H54 (cell line): ENCODE measurements at regions not wholly inside any gene's neighbourhood (a gene's known extent, or its start where the extent isn't known, plus 50 kb on each side); places are given as distances from the start of the nearest gene placed in this dataset.
"Not testable (repeated sequence)": the region's sequence is repeated elsewhere in the genome, so short reads cannot be mapped to it uniquely, and the experiment has no call there.

ENCODE experiments used
- DNase-seq: peaks from one replicate; pipeline ENCODE4 v3.0.0; 2011; ENCODE audit warnings: low spot score, mixed read lengths; ENCODE audit not compliant: insufficient read length
- FAIRE-seq: peaks from 3 replicates; lab custom pipeline; 2011; peaks lifted over from hg19 to GRCh38; lab: Jason Lieb, UNC
- POLR2A ChIP-seq: IDR thresholded peaks from 2 replicates; pipeline ENCODE4 v1.6.1; 2011; ENCODE audit warnings: low read depth, mild to moderate bottlenecking, low read length

DNA sequence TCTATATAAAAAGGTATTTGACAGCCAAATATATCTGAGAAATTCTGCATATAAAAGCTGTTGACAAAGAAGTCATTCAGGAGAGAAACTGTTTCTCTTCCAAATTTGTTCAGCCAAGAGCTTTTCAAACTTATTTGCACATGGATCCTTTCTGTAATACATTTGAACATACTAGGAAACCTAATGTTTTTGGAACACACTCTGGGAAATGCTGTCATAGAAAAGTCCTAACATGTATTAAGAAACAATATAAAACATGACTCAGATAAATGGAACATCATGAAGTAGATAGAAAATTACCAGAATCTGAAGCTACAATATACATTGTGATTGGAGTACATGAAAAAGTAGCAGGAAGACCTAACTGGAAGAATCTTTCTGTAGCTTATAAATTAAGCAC, 781.5 kb upstream of the EPHA5 start:
- FAIRE-seq (no peak), DNase-seq (no peak)
- no peak for TF ChIP-seq POLR2A

DNA sequence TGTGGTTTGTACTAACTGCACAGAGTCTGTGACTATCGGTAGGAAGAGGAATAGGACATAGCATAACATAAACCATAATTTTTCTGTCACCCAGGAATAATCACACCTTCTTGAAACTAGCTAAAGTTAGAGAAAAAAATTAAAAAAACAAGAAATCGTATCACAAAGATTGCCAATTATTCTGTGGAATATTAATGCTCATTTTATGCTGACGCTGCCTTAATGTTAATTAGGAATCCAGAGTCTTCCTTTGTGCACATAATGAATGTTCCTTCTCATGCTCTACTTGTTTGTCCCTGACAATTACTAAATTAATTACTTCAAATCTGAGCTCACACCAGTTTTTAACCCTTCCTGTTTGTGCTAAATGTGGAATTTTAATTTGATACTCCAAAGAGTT, 772.7 kb upstream of the EPHA5 start:
- TF ChIP-seq POLR2A: no peak
- DNase-seq (no peak), FAIRE-seq (no peak)

DNA sequence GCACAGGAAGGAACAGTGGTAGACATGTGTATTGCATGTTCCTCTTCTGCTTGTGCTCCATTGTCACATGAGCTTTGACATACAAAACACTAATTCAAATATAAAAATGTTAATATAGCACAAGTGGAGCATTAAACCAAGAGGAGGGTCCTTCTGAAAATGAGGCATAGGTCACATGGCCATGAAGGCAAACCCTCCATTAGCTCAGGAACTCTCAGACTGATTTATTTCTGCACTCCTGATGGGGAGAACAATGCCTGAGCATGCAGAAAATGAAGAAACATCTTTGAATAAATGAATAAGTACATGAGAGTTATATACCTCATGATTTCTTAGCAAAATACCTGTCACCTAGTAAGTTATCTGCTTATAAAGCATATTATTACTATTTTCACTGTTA, 769.2 kb upstream of the EPHA5 start:
- FAIRE-seq: no peak
- TF ChIP-seq POLR2A: no peak
- no peak for DNase-seq

DNA sequence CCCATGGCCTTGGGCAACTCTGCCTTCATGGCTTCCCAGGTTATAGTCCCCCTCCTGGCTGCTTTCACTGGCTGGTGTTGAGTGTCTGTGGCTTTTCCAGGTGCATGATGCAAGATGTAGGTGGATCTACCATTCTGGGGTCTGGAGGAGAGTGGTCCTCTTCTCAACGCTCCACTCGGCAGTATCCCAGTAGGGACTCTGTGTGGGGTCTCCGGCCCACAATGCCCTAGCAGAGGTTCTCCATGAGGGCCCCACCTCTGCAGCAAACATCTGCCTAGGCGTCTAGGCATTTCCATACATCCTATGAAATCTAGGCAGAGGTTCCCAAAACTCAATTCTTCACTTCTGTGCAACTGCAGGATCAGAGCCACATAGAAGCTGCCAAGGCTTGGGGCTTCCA, 763.4 kb upstream of the EPHA5 start:
- TF ChIP-seq POLR2A: no peak
- no peak for FAIRE-seq

DNA sequence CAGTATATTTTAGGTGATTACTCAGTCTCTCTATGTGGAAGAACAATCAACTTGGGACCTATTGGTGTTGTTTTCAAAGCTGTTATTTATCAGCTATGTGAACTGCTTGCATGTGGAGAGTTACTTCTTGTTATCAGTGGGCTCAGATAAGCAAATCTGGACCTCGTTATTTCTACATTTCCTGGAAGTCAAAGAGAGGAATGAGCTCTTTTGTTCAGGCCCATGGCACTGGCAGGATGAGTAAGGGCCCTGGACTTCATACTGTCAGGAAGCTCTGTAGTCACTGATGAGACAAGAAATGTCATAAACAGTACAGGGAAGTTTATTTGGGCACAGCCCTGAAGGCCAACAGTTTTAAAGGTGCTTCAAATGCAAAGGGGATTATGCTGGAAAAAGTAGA, 760.6 kb upstream of the EPHA5 start:
- DNase-seq: no peak
- no peak for FAIRE-seq
- no peak for TF ChIP-seq POLR2A

More for the DNA sequence above, 763.4 kb upstream of the EPHA5 start:
- DNase-seq: no peak

DNA sequence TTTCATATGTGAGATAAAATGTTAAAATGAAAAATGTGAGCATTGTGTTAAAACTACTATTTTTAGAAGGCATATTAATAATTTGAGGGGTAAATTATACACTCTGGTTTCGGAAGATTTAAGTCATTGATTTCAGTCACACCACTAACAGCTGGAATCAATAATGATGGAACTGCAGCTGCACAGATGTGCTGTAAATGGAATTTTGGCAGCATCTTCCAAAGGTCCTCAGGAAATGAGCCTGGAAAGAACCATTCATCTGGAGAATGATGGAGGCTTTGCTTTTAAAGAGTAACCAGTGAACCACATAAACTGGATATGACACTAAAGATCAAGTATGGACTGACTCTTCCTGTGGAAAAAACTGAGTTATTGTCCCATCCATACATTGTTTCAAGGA, 759.0 kb upstream of the EPHA5 start:
- TF ChIP-seq POLR2A: no peak
- no peak for DNase-seq
- no peak for FAIRE-seq

DNA sequence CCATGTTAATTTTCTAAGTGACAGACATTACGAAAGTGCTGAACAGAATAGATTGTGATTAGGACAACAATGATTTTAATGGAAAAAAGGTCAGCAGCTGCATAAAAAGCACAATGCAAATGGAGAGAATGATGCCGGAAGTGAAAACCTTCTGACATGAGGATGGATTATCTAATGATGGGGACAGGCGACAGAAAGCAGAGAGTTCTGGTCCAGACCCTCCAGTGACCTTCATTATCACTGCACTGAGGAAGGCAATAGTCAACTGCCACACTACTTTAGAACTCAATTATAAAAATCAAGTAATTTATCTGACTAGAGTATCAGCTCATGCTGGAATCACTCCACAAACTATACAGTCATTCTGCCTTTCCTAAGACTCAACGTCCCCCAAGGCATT, 746.1 kb upstream of the EPHA5 start:
- DNase-seq (no peak), FAIRE-seq (no peak)
- no peak for TF ChIP-seq POLR2A

DNA sequence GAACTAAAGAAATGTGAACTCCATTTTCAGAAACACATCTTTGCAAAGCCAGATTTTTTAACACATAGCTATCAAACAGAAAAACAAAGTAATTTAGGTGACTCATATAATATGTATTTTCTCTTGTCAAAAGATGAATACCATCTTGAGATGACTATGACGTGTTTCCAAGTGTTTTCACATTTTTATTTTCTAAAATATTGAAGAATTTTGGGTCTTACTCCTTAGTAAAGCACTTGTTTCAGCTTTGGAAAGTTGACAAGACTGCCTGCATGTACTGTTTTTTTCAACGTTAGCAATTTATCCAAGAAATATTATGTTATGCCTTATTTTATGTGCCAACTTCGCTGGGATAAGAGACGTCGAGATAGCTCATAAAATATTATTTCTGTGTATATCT, 733.9 kb upstream of the EPHA5 start:
- FAIRE-seq (no peak), DNase-seq (no peak)
- no peak for TF ChIP-seq POLR2A

DNA sequence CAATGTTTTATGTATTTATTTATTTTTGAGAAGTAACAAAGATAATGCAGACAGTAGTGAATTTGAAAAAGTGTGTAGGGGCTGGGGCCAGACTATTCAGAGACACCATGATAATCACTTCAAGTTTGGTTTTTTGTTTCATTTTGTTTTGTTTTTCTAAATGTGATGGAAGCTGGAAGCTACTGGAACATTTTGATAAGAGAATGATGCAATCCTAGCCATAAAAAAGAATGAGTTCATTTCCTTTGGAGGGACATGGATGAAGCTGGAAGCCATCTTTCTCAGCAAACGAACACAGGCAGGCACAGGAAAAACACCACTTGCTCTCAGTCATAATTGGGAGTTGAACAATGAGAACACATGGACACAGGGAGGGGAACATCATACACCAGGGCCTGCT, 706.6 kb upstream of the EPHA5 start:
- FAIRE-seq (no peak), DNase-seq (no peak)
- no peak for TF ChIP-seq POLR2A

DNA sequence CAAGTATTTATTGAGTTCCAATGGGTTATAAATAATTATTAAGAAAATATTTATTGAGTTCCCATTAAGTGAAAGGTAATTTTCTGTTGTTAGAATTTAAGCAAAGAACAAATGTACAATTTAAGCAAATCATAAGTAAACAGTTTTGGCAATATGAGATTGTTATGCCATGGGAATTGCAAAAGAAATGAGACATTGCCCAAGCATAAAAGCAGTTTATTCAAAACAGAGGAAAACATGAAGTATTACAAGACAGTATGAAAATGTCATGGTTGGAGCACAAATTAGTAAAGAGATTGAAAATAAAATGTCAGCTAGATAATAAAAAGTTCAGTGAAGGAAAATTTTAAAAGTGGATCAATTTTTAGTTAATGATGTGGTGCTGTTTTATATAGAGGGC, 706.1 kb upstream of the EPHA5 start:
- FAIRE-seq: no peak
- TF ChIP-seq POLR2A: no peak

DNA sequence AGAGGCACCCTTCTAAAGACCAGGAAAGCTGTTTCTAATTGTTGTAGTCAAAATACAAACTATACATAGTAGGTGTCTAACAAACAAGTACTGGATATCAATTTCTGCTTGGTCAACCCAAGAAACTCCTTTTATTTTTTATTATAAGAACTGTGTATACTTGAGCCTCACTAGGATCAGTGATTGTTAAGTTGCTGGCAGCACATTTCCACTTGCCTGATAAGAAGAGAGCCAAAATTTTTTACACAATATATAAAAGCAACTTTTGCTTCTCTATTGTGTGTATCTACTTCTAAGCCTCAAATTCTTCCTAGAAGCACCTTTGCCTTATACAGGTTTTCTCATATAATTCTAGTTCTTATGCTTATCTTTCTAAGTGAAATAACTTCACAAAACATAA, 703.0 kb upstream of the EPHA5 start:
- FAIRE-seq (no peak), DNase-seq (no peak)
- no peak for TF ChIP-seq POLR2A

More for the DNA sequence above, 706.1 kb upstream of the EPHA5 start:
- no peak for DNase-seq

DNA sequence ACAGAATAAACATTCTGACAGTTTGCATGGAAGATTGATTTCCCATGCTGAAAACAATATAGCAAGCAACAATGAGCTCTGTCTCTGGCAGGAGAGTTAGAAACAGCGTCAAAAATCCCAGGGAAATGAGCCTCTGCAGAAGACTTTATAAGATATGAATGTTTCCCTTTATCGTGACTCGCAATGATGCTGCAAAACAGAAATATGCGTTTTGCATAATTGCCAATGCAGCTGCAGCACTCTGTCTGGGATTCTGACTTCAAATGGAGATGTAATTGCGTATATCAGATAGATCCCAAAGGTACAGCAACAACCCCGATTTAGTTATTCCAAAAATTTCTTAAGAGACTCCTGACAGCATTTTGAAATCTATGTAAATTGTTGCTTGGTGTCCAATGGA, 702.4 kb upstream of the EPHA5 start:
- DNase-seq (no peak), FAIRE-seq (no peak)

DNA sequence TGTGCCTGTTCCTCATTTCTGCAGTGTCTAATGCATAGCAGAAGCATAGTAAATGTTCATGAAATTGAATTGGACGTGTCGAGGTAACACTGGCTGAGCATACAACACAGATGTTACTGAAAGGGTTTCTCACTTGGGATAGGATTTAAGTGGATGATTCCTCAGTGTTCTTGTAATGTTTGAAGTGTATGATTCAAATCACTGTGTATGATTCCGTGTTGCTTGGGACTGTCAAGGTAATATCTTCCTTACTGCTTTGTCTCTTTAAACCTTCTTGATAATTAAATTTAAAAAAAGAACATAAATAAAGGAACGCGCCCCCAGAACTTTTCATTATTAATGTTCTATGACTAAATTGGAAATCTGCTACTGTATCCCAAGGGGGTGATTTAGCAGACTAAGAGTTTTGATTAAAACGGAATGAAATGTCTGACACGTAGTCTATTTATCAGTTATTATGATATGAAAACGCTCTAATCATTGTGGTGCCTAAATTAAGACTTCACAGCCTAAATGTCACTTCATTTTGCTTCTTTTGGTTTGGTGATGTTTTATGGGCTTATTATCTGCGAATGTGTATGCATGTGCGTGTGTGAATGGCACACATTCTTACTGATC, 696.9 kb upstream of the EPHA5 start:
- FAIRE-seq (no peak), DNase-seq (no peak)
- TF ChIP-seq POLR2A: no peak

More for the DNA sequence above, 702.4 kb upstream of the EPHA5 start:
- no peak for TF ChIP-seq POLR2A

DNA sequence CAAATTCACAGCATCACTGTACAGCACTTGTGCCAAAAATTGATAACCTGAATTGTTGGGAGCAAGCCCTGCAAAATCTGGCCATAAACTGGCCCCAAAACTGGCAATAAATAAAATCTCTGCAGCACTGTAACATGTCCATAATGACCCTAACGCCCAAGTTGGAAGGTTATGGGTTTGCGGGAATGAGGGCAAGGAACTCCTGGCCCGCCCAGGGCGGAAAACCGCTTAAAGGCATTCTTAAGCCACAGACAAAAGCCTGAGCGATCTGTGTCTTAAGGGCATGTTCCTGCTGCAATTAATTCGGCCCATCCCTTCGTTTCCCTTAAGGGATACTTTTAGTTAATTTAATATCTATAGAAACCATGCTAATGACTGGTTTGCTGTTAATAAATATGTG, 690.1 kb upstream of the EPHA5 start:
- not testable (repeated sequence) for DNase-seq, FAIRE-seq

DNA sequence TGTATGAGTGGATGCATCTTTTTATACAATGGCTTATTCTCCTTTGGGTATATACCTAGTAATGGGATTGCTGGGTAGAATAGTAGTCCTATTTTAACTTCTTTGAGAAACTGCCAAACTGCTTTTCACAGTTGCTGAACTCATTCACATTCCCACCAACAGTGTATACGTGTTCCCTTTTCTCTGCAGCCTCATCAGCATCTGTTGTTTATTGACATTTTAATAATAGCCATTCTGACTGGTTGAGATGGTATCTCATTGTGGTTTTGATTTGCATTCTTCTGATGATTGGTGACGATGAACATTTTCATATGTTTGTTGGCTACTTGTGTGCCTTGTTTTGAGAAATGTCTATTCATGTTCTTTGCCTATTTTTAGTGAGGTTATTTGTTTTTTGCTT, 687.0 kb upstream of the EPHA5 start:
- DNase-seq (no peak), FAIRE-seq (no peak)
- TF ChIP-seq POLR2A: no peak

DNA sequence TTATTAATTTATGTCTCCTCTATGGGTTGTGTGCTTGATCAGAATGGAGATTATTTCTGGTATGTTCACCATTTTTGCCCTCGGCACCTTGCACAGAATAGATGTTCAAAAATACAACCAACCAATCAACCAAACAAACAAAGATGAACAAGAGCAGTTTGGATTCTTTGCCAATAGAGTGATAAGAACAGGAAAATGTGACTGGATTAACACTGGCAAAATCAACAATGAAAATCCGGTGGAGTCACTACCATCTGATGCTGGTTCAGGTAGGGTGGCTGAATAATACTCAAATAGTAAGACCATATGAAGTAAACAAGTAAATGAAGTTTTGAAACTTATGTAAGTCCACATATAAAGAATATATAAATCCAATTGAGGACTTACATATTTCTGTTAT, 685.0 kb upstream of the EPHA5 start:
- no peak for DNase-seq
- FAIRE-seq: no peak
- TF ChIP-seq POLR2A: no peak
